ENCODE measurements at regions not wholly inside any gene's neighbourhood (a gene's known extent, or its start where the extent isn't known, plus 50 kb on each side); places are given as distances from the start of the nearest gene placed in this dataset.

DNA sequence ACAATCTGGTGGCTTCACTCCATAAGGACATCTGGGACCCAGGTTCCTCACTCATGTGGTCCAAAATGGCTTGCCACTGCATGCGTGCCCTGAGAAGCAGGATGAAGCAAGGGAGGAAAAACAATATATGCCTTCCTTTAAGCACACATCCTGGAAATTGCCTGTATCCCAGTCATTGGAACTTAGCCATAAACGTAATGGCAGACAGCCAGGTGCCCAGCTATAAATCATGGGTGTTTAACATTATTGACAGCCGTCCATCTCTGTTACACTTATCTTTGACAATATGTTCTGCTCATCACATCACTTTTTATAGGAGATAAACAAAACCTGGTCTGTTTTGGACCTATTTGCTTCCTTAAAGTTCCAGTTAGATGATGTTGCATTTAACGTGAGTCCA lies 181.0 kb downstream of the AASDH start:
- no peak for DNase-seq (ENCODE audit: low read depth)

GRCh38 chr4:56200275-56200674 lies 187.0 kb downstream of the AASDH start:
- no peak for DNase-seq (ENCODE audit: low read depth)

- no peak for DNase-seq (ENCODE audit: low read depth)
Measured at GRCh38 chr4:56198265-56198664, 189.0 kb downstream of the AASDH start.

DNA sequence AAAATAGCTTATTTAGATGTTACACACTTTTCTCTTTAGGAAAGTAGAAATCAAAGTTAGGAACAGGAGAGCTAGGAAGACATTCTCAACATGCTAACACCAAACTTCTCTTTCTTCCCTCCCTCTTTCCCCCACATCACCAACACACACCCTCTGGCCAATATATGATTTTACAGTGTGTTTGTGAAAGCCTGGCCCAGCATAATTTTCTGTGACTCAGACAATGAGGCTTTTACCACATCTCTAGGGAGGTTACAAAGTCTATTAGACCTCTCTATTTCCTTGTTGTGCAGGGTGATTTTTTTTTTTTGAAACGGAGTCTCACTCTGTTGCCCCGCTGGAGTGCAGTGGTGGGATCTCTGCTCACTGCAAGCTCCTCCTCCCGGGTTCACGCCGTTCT lies 189.9 kb downstream of the AASDH start:
- DNase-seq (ENCODE audit: low read depth): no peak

DNA sequence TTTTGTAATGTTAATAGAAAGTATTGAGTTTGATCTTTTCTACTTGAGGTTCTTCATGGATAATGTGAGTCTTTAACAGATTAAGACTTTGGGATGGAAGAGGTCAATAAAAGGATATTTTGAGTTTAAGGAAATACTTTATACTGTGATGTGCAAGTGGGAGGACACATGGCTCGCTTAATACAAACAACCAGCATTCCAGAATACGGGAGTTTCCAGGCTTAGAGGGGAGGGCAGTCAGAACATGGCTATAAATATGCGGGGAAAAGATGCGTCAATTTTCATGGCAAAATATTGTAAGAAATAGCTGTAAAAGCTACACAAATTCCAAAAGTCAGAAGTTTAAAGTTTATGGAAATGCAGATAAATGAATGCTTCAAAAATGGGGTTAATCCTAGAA lies 192.3 kb downstream of the AASDH start:
- no peak for DNase-seq (ENCODE audit: low read depth)

DNA sequence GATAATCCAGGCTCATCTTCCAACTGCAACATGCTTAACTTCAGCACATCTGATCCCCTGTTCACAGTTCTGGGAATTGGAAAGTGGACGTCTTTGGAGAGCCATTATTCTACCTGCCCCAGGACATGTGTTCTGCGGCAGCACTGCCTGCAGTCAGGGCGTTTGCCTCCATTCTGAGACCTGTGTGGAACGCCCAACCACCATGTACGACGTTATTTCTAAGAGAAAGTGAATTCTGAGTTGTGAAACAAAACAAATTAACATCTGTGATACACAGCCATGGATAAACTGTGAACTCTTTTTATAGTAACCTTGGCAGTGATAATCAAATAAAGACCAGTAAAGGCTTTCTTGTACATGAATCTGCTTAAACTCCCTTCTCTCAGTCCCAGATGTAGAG lies 195.8 kb downstream of the AASDH start:
- no peak for DNase-seq (ENCODE audit: low read depth)

DNA sequence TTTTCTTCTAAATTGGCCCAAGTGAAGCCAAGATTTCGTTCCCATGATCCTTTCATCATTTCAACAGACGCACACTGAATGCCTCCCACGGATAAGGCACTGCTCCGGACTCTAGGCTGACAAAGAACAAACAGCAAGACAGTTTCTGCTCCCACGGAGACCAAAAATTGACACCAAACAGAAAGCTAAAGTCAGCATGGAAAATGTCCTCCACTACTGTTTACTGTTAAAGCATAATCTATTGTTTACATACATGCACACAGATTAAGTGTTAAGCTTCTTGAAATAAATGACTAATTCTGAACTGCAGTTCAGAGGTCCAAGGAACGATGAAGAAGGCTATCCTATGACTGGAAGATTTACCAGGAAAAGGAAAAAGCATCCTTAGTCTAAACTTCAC lies 199.6 kb downstream of the AASDH start:
- no peak for DNase-seq (ENCODE audit: low read depth)

GRCh38 chr4:56186808-56187523 lies 200.3 kb downstream of the AASDH start:
- no peak for DNase-seq (ENCODE audit: low read depth)

GRCh38 chr4:56185901-56186300 lies 201.4 kb downstream of the AASDH start:
- no peak for DNase-seq (ENCODE audit: low read depth)

- no peak for DNase-seq (ENCODE audit: low read depth)
Measured at GRCh38 chr4:56184214-56184613, 203.1 kb downstream of the AASDH start.

DNA sequence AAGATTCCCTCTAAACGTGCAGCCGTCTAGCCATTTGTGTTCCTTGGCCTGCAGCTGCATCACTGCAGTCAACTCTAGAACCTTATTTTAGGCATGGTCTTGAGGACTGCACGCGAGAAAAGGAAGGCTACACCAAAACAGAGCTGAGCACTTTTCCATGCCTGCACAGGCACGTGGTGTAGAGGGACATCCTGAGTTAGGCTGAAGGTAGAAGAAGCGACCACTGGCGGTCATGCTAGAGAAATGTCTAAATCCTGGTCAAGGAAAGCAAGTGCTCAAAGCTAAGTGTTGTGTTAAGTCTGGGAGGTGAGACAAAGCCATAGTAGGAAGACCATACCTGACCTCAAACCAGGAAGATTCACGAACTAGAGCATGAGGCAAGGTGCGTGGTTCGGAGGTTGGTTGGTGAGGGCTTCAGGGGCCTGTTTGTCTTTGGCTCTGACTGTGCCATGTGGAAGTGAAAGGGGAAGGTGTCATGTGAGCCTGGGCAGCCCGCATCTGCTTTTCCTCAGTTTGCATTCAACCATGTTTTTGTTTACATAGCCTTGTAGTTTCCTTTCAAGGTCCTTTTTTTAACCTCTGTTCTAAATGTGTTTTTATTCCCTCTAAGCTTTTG lies 203.8 kb downstream of the AASDH start:
- DNase-seq (ENCODE audit: low read depth): no peak

GRCh38 chr4:56182356-56182755 lies 204.9 kb downstream of the AASDH start:
- DNase-seq (ENCODE audit: low read depth): no peak

- peak; percentile 47 for DNase-seq (ENCODE audit: low read depth)
Measured at GRCh38 chr4:56181140-56181953, 205.9 kb downstream of the AASDH start.

DNA sequence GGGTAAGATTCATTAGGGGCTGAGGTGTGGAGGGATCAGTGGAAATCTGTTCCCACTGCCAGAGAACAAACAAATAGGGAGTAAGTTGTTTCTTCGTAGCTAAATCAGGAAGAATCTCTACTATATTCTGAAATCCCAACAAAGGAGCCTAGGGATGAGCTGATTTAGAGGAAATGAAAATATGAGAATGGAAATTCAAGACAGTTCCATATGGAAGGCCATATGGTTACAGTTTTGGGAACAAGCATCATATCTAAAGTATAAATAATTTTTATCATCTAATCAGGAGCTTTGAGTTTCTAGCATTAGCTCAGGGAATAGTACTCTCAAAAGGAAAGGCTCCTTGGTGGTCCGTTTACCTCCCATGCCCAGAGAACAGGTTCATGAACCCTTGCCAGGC lies 218.2 kb downstream of the AASDH start:
- DNase-seq (ENCODE audit: low read depth): no peak

GRCh38 chr4:56164907-56165306 lies 216.2 kb downstream of the CEP135 start:
- DNase-seq (ENCODE audit: low read depth): no peak

GRCh38 chr4:56160636-56161035 lies 211.9 kb downstream of the CEP135 start:
- no peak for DNase-seq (ENCODE audit: low read depth)

DNA sequence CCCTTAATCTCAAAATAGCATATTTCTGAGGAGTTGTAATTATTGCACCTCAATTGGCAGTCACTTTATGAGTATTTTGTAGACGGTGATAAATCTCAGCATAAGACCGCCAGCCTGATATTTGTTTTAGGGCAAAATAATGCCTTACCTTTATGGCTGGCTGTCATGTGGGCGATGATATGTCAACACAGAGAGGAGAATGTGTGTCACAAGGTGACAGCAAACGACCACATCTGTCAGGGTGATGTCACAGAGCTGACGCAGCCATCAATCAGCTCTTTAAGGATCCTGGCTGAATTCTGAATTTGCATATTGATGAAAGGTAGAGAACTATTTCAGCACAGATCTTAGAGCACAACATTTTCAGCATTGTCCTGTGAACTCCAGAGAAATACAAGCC lies 209.7 kb downstream of the CEP135 start:
- DNase-seq (ENCODE audit: low read depth): no peak

DNA sequence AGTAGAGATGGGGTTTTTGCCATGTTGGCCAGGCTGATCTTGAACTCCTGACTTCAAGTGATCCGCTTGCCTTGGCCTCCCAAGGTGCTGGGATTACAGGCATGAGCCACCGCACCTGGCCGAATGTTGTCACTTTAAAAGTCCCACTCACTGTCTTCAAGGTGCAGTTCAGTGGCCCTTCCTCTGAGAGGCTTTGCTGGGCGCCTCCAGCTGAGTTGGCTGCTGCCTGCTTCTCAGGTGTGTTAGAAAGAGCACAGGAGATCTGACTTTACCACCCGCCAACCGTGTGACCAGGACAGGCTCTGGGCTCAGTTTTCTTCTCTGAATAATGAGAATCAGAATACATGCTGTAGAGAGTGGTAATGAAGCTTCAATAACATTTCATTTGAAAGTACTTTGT lies 207.4 kb downstream of the CEP135 start:
- no peak for DNase-seq (ENCODE audit: low read depth)

DNA sequence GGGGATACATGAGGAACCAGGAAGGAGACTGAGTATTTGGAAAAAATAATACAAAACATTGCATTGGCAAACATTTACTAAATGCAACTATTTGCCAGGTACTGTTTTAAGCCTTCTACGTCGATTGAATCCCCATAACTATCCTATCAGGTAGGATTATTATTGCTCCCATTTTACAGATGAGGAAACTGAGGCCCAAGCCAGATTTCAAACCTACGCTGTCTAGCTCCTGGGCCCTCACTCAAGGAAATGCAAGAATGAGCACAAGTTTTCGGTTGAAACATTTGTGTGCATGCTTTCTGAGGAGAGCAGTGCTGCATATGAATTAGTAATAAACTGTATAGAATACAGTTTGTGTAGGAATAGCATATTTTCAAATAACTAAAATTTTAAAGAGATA lies 206.7 kb downstream of the CEP135 start:
- no peak for DNase-seq (ENCODE audit: low read depth)

DNA sequence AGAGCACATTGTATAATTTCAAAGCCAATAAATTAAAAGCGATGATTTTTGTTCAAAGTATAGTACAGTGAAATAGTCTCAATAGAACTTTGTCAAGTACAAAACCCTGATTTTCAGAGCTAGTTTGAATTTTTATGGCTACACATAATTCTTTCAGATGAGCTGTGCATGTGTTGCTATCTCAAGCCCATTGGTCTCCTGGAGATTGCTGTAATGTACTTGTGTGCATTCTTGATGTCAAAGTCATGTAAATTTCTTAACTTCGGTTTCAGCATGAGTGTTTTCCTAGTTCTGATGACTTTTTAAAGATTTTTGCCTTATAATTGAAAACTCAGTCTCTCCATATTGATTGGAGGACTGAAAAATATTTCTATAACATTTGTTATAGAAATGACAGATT lies 200.8 kb downstream of the CEP135 start:
- DNase-seq (ENCODE audit: low read depth): peak; percentile 50

- DNase-seq (ENCODE audit: low read depth): no peak
Measured at GRCh38 chr4:56148428-56148827, 199.7 kb downstream of the CEP135 start.

DNA sequence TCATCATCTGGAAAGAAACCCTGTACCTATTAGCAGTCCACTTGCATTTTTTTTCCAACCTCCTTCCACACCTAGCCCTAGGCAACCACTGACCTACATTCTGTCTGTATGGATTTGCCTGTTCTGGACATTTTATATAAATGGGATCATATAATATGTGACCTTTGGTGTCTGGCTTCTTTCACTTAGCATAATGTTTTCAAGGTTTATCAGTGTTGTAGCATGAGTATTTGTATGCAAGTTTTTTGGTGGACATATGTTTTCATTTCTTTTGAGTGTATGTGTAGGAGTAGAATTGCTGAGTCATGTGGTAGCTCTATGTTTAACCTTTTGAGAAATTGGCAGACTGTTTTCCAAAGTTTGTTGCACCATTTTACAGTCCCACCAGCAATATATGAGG lies 198.6 kb downstream of the CEP135 start:
- DNase-seq (ENCODE audit: low read depth): no peak

DNA sequence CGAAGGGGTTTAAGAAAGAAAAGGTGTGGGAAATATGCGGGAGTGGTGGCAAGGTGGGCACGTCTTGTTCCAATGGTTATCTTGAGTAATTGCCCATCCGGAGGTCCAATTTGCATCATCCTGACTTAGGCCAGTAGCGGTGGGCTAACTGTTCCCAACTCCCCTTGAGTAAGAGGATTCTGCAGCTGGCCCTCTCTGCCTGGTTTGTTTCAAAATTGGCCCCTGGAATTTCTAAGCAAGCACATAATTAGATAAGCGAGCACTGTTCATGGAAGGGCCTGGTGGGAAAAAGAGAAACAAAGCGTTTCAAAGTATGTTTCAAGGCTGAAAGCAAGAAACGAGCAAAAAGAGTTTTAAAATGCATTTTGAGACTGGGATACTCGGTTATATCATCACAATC lies 198.2 kb downstream of the CEP135 start:
- no peak for DNase-seq (ENCODE audit: low read depth)

Data from non-pigmented ciliary epithelial cell (primary cell).